ENCODE measurements at regions not wholly inside any gene's neighbourhood (a gene's known extent, or its start where the extent isn't known, plus 50 kb on each side); places are given as distances from the start of the nearest gene placed in this dataset.

GRCh38 chr6:120211955-120212792, 862.6 kb upstream of the MAN1A1 start:
- FAIRE-seq, result no peak

DNA sequence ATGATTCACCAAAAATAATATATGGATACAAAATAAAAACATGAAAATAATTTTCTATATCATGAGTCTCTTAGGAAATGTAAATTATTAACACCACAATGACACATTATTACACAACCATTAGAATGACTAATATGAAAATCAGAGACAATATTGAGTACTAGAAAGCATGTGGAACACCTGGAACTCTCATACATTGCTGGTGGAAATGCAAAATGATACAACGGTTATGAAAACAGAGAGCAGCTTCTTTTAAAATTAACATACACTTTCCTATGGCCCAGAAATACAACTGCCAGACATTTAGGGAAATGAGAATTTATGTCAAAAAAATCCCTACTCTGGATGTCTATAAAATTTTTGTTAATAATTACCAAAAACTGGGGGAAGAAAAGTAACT, 853.3 kb upstream of the MAN1A1 start:
- FAIRE-seq, result no peak

DNA sequence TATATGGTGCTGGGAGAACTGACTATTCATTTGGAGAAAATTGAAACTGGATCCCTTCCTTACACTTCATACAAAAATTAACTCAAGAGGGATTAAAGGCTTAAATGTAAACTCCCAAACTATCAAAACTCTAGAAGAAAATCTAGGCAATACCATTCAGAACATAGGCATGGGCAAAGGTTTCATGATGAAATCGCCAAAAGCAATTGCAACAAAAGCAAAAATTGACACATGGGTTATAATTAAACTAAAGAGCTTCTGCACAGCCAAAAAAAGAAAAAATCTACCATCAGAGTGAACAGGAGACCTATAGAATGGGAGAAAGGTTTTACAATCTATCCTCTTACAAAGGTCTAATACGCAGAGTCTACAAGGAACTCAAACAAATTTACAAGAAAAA, 851.3 kb upstream of the MAN1A1 start:
- FAIRE-seq, result no peak

DNA sequence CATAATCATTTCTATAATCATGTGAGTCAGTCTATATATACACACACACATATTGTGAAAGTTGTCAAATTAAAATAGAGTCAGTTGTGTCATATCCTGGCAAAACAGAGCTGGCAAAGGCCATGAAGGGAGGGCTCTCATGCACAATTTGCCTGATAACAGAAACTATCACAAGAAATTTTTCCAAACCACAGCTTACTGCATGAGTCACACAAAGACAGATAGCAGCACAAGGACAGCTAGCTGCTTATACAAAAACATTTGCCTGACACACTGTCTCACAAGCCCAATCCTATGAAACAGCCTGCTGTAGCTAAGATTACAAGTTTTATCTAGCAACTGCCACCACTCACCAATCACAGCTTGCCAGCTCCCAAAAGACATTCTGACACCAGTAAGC, 848.5 kb upstream of the MAN1A1 start:
- no peak for FAIRE-seq

GRCh38 chr6:120186080-120186479, 836.5 kb upstream of the MAN1A1 start:
- FAIRE-seq, result no peak

DNA sequence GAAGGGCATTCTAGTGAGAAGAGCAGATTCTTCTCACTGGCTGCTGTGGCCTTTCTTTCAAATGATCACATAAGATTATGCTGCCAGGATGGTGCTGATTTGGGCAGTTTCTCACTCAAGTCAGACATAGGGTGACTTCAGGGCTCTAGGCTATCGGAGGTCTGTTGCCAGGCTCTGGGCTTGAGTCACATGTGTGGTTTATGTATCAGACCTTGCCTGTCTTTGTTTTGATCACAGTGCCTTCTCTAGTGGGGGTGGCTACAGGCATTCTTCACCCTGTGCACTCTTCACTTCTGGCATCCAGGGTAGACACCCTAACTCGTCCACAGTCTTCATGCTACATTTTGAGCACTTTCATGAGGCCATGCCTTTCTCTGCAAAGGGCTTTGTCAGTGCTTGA, 823.7 kb upstream of the MAN1A1 start:
- no peak for FAIRE-seq

DNA sequence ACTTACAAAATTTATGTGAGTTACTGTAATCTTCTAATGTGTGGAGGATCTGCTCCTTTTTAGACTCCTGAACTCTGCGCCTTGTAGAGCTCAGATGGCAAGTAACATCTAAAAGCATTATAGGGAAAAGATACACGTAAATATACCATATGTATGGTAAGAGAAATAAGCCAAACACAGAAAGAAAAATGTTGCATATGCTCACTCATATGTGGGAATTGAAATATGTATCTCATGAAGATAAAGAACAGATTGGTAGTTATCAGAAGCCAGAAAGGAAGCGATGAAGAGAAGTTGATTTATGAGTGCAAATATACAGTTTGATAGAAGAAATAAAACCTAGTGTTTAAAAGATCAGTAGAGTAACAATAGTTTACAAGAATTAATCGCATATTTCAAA, 815.0 kb upstream of the MAN1A1 start:
- FAIRE-seq, result no peak

DNA sequence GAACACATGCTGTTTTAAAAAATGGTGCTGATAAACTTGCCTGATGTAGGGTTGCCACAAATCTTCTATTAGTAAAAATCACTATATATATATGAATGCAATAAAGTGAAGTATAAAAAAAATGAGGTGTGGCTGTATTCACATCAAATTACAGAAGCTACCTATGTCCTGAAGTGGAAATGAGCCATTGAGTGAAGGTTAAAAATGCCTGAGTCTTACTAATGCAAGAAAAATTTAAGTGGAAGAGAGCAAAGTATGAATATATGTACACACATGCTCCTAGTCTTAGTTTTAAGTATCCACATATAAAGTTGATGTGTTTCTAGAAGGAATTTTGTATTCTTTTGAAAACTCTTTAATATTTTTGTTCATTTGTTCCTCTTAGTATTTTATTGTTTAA, 808.3 kb upstream of the MAN1A1 start:
- no peak for FAIRE-seq

DNA sequence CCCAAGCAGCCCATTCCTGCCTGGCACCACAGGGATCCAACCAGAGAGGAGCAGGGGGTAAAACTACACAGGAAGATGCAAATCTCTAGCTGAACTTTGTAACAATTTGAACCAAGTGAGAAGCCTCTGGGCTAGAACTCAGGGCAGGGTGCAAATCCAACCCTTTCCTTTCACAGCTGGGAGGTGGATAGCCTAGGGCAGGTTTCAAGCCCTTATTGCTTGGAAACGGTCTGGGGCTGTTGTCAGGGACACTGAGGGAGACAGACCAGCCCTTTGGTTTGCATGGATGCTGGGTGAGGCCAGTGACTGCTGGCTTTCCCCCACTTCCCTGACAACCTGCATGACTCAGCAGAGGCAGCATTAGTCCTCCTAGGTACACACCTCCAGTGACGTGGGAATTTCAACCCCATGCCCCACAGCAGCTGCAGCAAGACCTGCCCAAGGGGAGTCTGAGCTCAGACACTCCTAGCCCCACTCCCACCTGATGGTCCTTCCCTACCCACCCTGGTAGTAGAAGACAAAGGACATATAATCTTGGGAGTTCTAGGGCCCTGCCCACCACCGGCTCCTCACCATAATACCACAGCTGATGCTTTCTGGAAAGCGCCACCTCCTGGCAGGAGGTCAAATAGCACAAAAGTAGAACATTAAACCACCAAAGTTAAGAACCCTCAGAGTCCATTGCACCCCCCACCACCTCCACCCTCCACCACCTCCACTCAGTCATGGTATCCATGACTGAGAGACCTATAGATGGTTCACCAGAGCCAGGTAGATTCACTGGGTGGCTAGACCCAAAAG, 797.7 kb upstream of the MAN1A1 start:
- no peak for FAIRE-seq

- FAIRE-seq, result no peak
Measured at GRCh38 chr6:120141601-120142000, 792.0 kb upstream of the MAN1A1 start.

- FAIRE-seq, result no peak
Measured at GRCh38 chr6:120137492-120137891, 787.9 kb upstream of the MAN1A1 start.

- FAIRE-seq, result no peak
Measured at GRCh38 chr6:120129228-120129627, 779.7 kb upstream of the MAN1A1 start.

GRCh38 chr6:120122401-120122800, 772.8 kb upstream of the MAN1A1 start:
- FAIRE-seq, result no peak

DNA sequence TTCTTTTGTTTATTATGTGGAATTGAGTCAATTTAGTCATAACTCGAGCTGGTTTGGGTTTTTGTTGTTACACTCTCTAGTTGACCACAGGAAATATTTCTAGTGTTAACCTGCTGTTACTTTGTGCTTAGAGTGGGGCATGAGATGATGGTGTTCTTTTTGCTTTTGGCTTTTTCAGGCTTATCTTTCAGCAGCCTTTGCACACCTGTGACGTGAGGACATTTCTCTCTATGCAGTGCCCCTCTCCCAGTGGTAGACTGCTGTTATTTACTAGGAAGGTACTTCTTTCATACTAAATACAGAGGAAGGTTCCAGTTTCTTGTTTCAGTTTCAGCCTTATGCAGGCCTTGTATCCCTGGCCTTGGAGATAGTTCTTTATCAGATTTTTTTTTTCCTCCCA, 766.8 kb upstream of the MAN1A1 start:
- no peak for FAIRE-seq

GRCh38 chr6:120112980-120113379, 763.4 kb upstream of the MAN1A1 start:
- FAIRE-seq, result no peak

DNA sequence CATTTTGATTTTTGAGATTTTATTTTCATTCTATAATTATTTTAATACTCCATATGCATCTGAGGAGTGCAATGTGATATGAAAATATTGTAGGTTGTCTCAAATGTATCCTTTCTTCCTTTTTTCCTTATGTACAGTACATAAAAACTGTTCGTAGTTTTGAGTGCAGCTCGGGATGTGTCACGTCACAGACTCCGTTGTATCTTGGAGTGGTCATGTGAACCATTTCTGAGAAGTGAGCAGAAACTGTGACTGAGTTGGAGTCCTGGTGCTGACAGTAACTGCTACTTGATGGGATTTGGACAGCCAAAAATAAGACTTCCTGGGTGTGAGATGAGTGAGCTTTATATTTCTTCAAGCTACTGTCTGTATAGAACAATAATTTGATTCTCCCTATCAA, 761.4 kb upstream of the MAN1A1 start:
- no peak for FAIRE-seq

GRCh38 chr6:120108061-120108795, 758.7 kb upstream of the MAN1A1 start:
- FAIRE-seq, result no peak

- no peak for FAIRE-seq
Measured at GRCh38 chr6:120103618-120104017, 754.1 kb upstream of the MAN1A1 start.

GRCh38 chr6:120096696-120097260, 747.2 kb upstream of the MAN1A1 start:
- no peak for FAIRE-seq

- FAIRE-seq, result no peak
Measured at GRCh38 chr6:120083186-120083585, 733.6 kb upstream of the MAN1A1 start.

GRCh38 chr6:120077489-120077888, 727.9 kb upstream of the MAN1A1 start:
- FAIRE-seq, result no peak

- no peak for FAIRE-seq
Measured at GRCh38 chr6:120058410-120058809, 708.8 kb upstream of the MAN1A1 start.

- no peak for FAIRE-seq
Measured at GRCh38 chr6:120056085-120056484, 706.5 kb upstream of the MAN1A1 start.
